ENCODE measurements at regions not wholly inside any gene's neighbourhood (a gene's known extent, or its start where the extent isn't known, plus 50 kb on each side); places are given as distances from the start of the nearest gene placed in this dataset.
"Not testable (repeated sequence)": the region's sequence is repeated elsewhere in the genome, so short reads cannot be mapped to it uniquely, and the experiment has no call there.

DNA sequence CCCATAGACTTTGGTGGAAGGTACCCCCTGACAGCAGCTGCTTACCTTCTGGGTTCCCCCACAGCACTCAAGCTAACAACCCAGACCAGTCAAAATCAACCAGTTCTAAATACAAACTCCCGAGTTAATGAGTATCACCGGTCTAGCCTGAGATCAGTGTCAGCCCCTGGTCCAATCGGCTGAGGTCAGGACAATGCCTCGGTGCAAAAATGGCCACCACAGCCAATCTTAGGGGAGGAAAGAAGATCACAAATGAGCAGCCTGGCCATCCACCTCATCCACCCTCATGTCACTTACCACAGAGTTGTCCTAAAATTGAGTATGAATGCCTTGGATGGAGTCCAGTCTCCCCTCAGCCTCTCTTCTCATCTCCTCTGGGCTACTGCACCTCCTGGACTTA lies 128.5 kb downstream of the PHETA1 start:
- peaks cover 0 to 4% (median 0%) of the 10 kb centered on the region in 9 donors for H3K27me3 ChIP-seq

DNA sequence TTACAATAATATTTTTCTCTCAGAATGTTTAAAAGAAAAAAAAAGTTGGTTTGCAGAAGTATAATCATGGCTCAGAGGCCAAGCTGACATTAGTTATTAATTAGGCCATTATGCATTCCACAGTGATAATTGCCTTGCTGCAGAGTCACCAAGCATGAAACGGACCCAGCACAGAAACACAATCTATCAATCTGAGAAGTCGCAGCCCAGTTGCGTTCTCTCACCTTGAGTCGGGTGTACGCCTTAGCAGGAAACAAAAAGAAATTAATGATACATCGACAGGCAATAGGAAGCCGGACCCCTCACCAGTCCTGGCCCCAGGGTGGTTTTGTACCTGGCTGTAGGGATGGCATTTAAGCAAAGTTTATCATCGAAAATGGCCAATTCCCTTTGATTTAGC lies 129.7 kb downstream of the PHETA1 start:
- no peaks in the 10 kb centered on the region for H3K4me1 ChIP-seq
- H3K36me3 ChIP-seq, result no peaks in the 10 kb centered on the region
- intact Hi-C loops (cut with DNase I), result no loop called here
- no peak for TF ChIP-seq POLR2A (IDR thresholded peaks at IDR 0.05)
- TF ChIP-seq, protein P1, sequence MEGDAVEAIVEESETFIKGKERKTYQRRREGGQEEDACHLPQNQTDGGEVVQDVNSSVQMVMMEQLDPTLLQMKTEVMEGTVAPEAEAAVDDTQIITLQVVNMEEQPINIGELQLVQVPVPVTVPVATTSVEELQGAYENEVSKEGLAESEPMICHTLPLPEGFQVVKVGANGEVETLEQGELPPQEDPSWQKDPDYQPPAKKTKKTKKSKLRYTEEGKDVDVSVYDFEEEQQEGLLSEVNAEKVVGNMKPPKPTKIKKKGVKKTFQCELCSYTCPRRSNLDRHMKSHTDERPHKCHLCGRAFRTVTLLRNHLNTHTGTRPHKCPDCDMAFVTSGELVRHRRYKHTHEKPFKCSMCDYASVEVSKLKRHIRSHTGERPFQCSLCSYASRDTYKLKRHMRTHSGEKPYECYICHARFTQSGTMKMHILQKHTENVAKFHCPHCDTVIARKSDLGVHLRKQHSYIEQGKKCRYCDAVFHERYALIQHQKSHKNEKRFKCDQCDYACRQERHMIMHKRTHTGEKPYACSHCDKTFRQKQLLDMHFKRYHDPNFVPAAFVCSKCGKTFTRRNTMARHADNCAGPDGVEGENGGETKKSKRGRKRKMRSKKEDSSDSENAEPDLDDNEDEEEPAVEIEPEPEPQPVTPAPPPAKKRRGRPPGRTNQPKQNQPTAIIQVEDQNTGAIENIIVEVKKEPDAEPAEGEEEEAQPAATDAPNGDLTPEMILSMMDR (IDR thresholded peaks at IDR 0.05), result no peak
- H3K27me3 ChIP-seq, result peaks cover 0 to 4% (median 0%) of the 10 kb centered on the region in 9 donors
- 78 to 83% (median 79%) methylated on average over 8 of the region's 8 CpGs for WGBS, 4 donors
- ATAC-seq (no peak), DNase-seq (no peak)
- H3K9me3 ChIP-seq, result peaks cover 0 to 19% (median 0%) of the 10 kb centered on the region in 12 donors
- H3K4me3 ChIP-seq, result no peak overlapping the region
- no peak overlapping the region for H3K27ac ChIP-seq

More for the DNA sequence above, 128.5 kb downstream of the PHETA1 start:
- no peaks in the 10 kb centered on the region for H3K36me3 ChIP-seq
- peaks cover 0 to 25% (median 0%) of the 10 kb centered on the region in 12 donors for H3K9me3 ChIP-seq
- TF ChIP-seq, protein P1 (IDR thresholded peaks at IDR 0.05), result no peak
- no peak for TF ChIP-seq POLR2A (IDR thresholded peaks at IDR 0.05)
- no peak overlapping the region for H3K27ac ChIP-seq
- no peak overlapping the region for H3K4me3 ChIP-seq
- no peaks in the 10 kb centered on the region for H3K4me1 ChIP-seq
- no peak for ATAC-seq
- no peak for DNase-seq
- intact Hi-C loops (cut with DNase I), result no loop called here
- 79 to 93% (median 82%) methylated on average over 4 of the region's 4 CpGs for WGBS, 4 donors

DNA sequence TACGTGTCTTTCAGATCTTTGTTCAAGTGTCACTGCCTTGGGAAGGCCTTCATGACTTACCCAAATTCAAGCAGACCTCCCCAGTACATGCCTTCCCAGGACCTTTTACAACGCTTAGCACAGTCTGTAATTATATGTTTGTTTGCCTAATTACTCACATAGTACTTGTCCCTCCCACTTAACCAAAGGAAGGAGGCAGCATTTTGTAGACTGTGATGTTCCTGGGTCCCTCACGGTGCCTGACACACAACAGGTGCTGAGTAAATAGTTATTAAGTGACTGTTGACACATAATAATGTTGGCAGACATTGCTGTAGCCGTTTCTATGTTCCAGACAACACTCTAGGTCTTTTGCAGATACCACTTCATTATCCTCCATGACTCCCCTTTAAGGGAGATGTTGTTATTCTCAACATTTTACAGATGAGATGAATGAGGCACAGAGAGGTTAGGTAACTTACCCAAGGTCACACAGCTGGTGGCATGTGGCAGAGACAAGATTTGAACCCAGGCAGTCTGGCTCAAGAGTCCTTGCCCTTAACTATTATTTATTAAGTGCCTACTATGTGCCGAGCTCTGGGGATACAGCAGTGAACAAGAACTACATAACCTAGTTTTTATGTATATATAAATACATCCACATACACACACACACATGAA lies 130.7 kb downstream of the PHETA1 start:
- Histone ChIP-seq H3K27ac (no peak overlapping the region), H3K36me3 (no peaks in the 10 kb centered on the region), H3K27me3 (peaks cover 0 to 4% (median 0%) of the 10 kb centered on the region in 9 donors), H3K9me3 (peaks cover 0 to 18% (median 0%) of the 10 kb centered on the region in 12 donors), H3K4me3 (no peak overlapping the region), H3K4me1 (no peaks in the 10 kb centered on the region)
- WGBS, 4 donors, result 55 to 63% (median 59%) methylated on average over 5 of the region's 5 CpGs
- no peak for ATAC-seq
- intact Hi-C loops (cut with DNase I), result no loop called here
- TF ChIP-seq POLR2A (IDR thresholded peaks at IDR 0.05), result no peak
- TF ChIP-seq, protein P1 (IDR thresholded peaks at IDR 0.05), result no peak
- no peak for DNase-seq

DNA sequence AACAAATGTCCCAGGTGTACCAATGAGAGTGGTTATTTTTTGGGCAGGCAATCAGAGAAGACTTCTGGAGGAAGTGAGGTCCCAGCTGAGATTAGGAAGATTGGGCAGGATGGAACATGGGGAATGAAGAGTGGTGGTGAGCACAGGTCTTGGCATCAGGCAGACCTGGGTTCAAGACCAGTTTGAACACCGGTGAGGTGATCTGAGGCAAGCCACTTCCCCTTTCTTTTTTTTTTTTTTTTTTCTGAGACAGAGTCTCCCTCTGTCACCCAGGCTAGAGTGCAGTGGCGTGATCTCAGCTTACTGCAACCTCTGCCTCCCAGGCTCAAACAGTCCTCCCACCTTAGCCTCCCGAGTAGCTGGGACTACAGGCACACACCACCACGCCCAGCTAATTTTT lies 134.4 kb downstream of the PHETA1 start:
- Histone ChIP-seq H3K27me3 (peaks cover 0 to 16% (median 0%) of the 10 kb centered on the region in 9 donors), H3K9me3 (peaks cover 0 to 13% (median 0%) of the 10 kb centered on the region in 12 donors)
- intact Hi-C loops (cut with DNase I); DNase-seq; ATAC-seq; H3K4me3 ChIP-seq; H3K36me3 ChIP-seq; H3K4me1 ChIP-seq; H3K27ac ChIP-seq: not testable (repeated sequence)
- 83 to 86% (median 84%) methylated on average over 4 of the region's 4 CpGs for WGBS, 4 donors

DNA sequence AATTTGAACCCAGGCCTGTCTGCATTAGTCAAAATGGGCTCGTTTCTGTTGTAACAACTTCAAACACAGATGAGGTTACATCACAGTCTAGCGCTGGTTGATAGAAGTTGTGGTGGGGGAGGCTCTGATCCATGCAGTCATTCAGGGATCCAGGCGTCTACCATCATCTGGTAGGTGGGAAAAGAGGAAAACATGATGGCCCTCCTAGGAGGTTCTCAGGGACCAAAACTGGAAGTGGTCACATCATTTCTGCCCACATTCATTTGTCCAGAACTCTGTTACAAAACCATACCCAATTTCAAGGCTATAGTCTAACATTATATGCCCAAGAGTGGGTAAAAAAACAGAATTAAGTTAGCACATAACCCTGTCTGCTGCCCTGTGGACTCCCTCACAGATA lies 135.1 kb downstream of the PHETA1 start:
- 87 to 92% (median 88%) methylated on average over 3 of the region's 3 CpGs for WGBS, 4 donors
- Histone ChIP-seq H3K4me1 (no peaks in the 10 kb centered on the region), H3K36me3 (no peaks in the 10 kb centered on the region), H3K27me3 (peaks cover 0 to 14% (median 0%) of the 10 kb centered on the region in 9 donors), H3K9me3 (peaks cover 0 to 13% (median 0%) of the 10 kb centered on the region in 12 donors), H3K4me3 (no peak overlapping the region), H3K27ac (no peak overlapping the region)
- intact Hi-C loops (cut with DNase I), result no loop called here
- DNase-seq, result no peak
- no peak for ATAC-seq
- TF ChIP-seq, protein P1 (IDR thresholded peaks at IDR 0.05), result no peak
- TF ChIP-seq POLR2A (IDR thresholded peaks at IDR 0.05), result no peak

Measured in heart left ventricle (tissue), 16 donors.